ENCODE measurements at regions not wholly inside any gene's neighbourhood (a gene's known extent, or its start where the extent isn't known, plus 50 kb on each side); places are given as distances from the start of the nearest gene placed in this dataset.

DNA sequence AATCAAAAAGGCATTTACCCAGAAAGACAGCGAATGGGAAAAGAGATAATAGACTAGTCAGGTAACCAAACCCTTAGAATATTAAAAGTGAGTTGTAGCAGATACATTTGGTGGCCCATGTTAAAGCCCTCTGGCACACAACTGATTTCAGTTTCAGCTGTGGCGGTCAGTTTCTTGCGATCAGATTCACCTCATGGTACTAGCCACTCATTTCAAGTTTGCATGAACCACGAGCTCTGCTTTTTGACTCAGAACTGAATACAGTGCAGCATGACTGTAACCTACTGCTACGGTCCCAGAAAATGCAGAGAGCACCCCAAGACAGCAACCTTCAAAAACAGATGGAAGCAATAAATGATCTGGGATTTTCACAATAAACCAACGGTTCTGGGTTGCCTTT, 919.1 kb upstream of the PCDH10 start:
- POLR2A ChIA-PET, result no interaction called here

DNA sequence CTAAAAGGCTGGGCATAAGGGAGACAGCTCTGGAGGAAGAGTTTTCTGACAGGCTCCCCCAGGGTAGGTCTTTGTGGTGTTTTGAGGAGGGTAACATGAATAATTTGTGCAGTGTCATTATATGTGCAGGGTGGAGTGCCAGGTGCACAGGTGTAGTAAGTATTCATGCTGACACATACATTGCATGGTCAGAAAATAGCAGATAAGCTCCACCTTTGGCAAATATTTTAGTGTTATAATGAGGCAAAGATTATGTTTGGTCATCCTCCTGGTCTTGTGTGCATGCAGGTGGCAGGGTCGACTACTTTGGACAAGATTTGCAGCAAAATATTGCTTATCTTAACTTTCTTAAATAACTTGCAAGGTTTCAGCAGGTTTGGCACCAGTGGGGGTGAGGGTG, 910.4 kb upstream of the PCDH10 start:
- Mint-ChIP-seq H3K27me3 (no peaks in the 10 kb centered on the region), H3K27ac (no peak overlapping the region), H3K36me3 (no peaks in the 10 kb centered on the region), H3K9me3 (peaks cover 11 to 21% (median 12%) of the 10 kb centered on the region in 3 donors), H3K4me1 (no peaks in the 10 kb centered on the region), H3K4me3 (no peak overlapping the region)
- Histone ChIP-seq H3K9me3 (no peaks in the 10 kb centered on the region), H3K36me3 (ENCODE audit: control insufficient read depth in 2 of 2, extremely low read depth in 1 of 2, insufficient read depth in 1 of 2, low read length in 1 of 2) (no peaks in the 10 kb centered on the region), H3K27me3 (replicated peaks in 1 of 2; ENCODE audit: control insufficient read depth in 2 of 2, extremely low read depth in 1 of 2, insufficient read depth in 2 of 2, low read length in 1 of 2) (no peaks in the 10 kb centered on the region), H3K4me1 (ENCODE audit: control insufficient read depth in 1 of 2, extremely low read depth in 1 of 2, insufficient read depth in 2 of 2, low read length in 2 of 2) (no peaks in the 10 kb centered on the region), H3K27ac (ENCODE audit: low read length) (no peak overlapping the region), H3K4me3 (ENCODE audit: control insufficient read depth in 1 of 2, extremely low read depth in 1 of 2, low read length in 1 of 2) (no peak overlapping the region)
- CTCF ChIA-PET, result no interaction called here
- POLR2A ChIA-PET, result no interaction called here
- DNase-seq (no peak), ATAC-seq (replicated peaks in 1 of 4) (no peak)
- no CpG with 5 or more reads among the region's 1 CpG for WGBS (ENCODE audit: insufficient coverage)

More for the DNA sequence above, 919.1 kb upstream of the PCDH10 start:
- WGBS (ENCODE audit: insufficient coverage), result 82% methylated on average over 4 of the region's 6 CpGs
- H3K9me3 Mint-ChIP-seq, result peaks cover 6 to 15% (median 8%) of the 10 kb centered on the region in 3 donors
- H3K4me1 Mint-ChIP-seq, result no peaks in the 10 kb centered on the region
- Histone ChIP-seq H3K27ac (ENCODE audit: low read length) (no peak overlapping the region), H3K9me3 (no peaks in the 10 kb centered on the region), H3K4me1 (ENCODE audit: control insufficient read depth in 1 of 2, extremely low read depth in 1 of 2, insufficient read depth in 2 of 2, low read length in 2 of 2) (no peaks in the 10 kb centered on the region), H3K27me3 (replicated peaks in 1 of 2; ENCODE audit: control insufficient read depth in 2 of 2, extremely low read depth in 1 of 2, insufficient read depth in 2 of 2, low read length in 1 of 2) (no peaks in the 10 kb centered on the region), H3K4me3 (ENCODE audit: control insufficient read depth in 1 of 2, extremely low read depth in 1 of 2, low read length in 1 of 2) (no peak overlapping the region), H3K36me3 (ENCODE audit: control insufficient read depth in 2 of 2, extremely low read depth in 1 of 2, insufficient read depth in 1 of 2, low read length in 1 of 2) (no peaks in the 10 kb centered on the region)
- H3K27ac Mint-ChIP-seq, result no peak overlapping the region
- no peaks in the 10 kb centered on the region for H3K36me3 Mint-ChIP-seq
- CTCF ChIA-PET, result no interaction called here
- H3K27me3 Mint-ChIP-seq, result no peaks in the 10 kb centered on the region
- H3K4me3 Mint-ChIP-seq, result no peak overlapping the region
- DNase-seq (no peak), ATAC-seq (replicated peaks in 1 of 4) (no peak)

DNA sequence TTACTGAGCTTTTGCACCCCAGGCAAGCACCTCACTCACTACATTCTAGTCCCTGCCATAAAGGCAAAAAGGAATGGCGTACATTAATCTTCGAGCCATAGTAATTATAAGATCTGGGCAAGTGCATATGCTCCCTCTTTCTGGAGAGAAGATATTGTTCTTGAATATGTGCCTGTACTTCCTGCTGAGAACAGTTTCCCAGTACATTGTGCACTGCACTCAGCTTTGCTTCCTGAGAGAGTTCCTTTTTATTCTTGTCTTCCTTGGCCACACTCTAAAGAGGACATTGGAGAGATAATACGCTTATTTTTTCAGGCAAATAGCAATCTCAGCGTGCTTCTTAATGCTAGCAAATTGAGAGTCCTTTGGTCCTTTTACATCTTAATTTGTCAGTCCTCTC, 909.0 kb upstream of the PCDH10 start:
- Histone ChIP-seq H3K9me3 (no peaks in the 10 kb centered on the region), H3K4me1 (ENCODE audit: control insufficient read depth in 1 of 2, extremely low read depth in 1 of 2, insufficient read depth in 2 of 2, low read length in 2 of 2) (no peaks in the 10 kb centered on the region), H3K27ac (ENCODE audit: low read length) (no peak overlapping the region), H3K36me3 (ENCODE audit: control insufficient read depth in 2 of 2, extremely low read depth in 1 of 2, insufficient read depth in 1 of 2, low read length in 1 of 2) (no peaks in the 10 kb centered on the region), H3K27me3 (replicated peaks in 1 of 2; ENCODE audit: control insufficient read depth in 2 of 2, extremely low read depth in 1 of 2, insufficient read depth in 2 of 2, low read length in 1 of 2) (no peaks in the 10 kb centered on the region), H3K4me3 (ENCODE audit: control insufficient read depth in 1 of 2, extremely low read depth in 1 of 2, low read length in 1 of 2) (no peak overlapping the region)
- no CpG with 5 or more reads among the region's 4 CpGs for WGBS (ENCODE audit: insufficient coverage)
- Mint-ChIP-seq H3K36me3 (no peaks in the 10 kb centered on the region), H3K27ac (no peak overlapping the region), H3K27me3 (no peaks in the 10 kb centered on the region), H3K4me1 (no peaks in the 10 kb centered on the region), H3K9me3 (peaks cover 11 to 24% (median 12%) of the 10 kb centered on the region in 3 donors), H3K4me3 (no peak overlapping the region)
- ATAC-seq (replicated peaks in 1 of 4) (no peak), DNase-seq (no peak)
- ChIA-PET POLR2A (no interaction called here), CTCF (no interaction called here)

DNA sequence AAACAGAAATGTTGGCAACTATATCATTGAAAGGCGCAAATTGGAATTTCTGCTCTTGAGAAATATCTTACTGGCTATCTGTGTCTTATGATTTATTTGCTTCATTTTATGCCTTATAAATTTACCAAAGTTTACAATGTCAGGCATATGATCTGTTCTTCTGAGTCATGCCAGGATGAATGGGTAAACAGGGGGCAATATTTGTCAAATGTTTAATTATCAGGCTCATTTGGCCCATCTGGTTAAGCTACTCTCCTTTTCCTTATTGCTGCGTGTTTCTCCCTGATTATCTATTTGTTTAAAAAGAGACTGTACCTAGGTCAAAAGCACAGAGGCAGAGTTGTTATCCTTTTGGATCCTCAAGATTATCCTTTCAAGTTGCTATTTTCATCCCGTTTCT, 903.8 kb upstream of the PCDH10 start:
- no peaks in the 10 kb centered on the region for H3K36me3 ChIP-seq (ENCODE audit: control insufficient read depth in 2 of 2, extremely low read depth in 1 of 2, insufficient read depth in 1 of 2, low read length in 1 of 2)
- no peak overlapping the region for H3K4me3 ChIP-seq (ENCODE audit: control insufficient read depth in 1 of 2, extremely low read depth in 1 of 2, low read length in 1 of 2)
- ATAC-seq (replicated peaks in 1 of 4) (no peak), DNase-seq (no peak)
- Mint-ChIP-seq H3K4me1 (no peaks in the 10 kb centered on the region), H3K36me3 (no peaks in the 10 kb centered on the region), H3K27ac (no peak overlapping the region), H3K4me3 (no peak overlapping the region), H3K27me3 (no peaks in the 10 kb centered on the region), H3K9me3 (peaks cover 3 to 24% (median 8%) of the 10 kb centered on the region in 3 donors)
- no peaks in the 10 kb centered on the region for H3K27me3 ChIP-seq (replicated peaks in 1 of 2; ENCODE audit: control insufficient read depth in 2 of 2, extremely low read depth in 1 of 2, insufficient read depth in 2 of 2, low read length in 1 of 2)
- H3K4me1 ChIP-seq (ENCODE audit: control insufficient read depth in 1 of 2, extremely low read depth in 1 of 2, insufficient read depth in 2 of 2, low read length in 2 of 2), result no peaks in the 10 kb centered on the region
- H3K27ac ChIP-seq (ENCODE audit: low read length), result no peak overlapping the region
- CTCF ChIA-PET, result no interaction called here
- H3K9me3 ChIP-seq, result no peaks in the 10 kb centered on the region
- POLR2A ChIA-PET, result no interaction called here
- WGBS (ENCODE audit: insufficient coverage), result 60% methylated on average over 1 of the region's 3 CpGs

DNA sequence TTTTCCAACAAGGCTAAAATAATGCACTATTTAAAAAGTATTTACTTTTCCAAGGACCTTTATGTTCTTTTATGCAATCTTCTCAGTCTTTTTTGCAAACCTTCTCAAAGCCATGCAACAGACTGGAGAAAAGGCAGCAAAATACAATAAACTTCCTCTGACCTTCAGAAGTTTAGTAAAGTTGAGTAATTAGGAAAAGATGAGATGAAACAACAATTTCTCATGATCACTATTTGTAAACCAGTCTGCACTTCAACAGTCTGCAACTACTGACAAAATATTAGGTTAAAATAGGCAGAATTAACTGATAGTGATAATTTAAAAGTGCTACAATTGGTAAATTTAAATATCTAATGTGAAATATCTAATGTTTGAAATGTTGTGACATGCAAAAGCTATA, 884.9 kb upstream of the PCDH10 start:
- no peaks in the 10 kb centered on the region for H3K27me3 Mint-ChIP-seq
- Histone ChIP-seq H3K36me3 (ENCODE audit: control insufficient read depth in 2 of 2, extremely low read depth in 1 of 2, insufficient read depth in 1 of 2, low read length in 1 of 2) (no peaks in the 10 kb centered on the region), H3K4me3 (ENCODE audit: control insufficient read depth in 1 of 2, extremely low read depth in 1 of 2, low read length in 1 of 2) (no peak overlapping the region), H3K9me3 (no peaks in the 10 kb centered on the region), H3K27ac (ENCODE audit: low read length) (no peak overlapping the region), H3K4me1 (ENCODE audit: control insufficient read depth in 1 of 2, extremely low read depth in 1 of 2, insufficient read depth in 2 of 2, low read length in 2 of 2) (peaks cover 0 to 7% of the 10 kb centered on the region in 2 experiments), H3K27me3 (replicated peaks in 1 of 2; ENCODE audit: control insufficient read depth in 2 of 2, extremely low read depth in 1 of 2, insufficient read depth in 2 of 2, low read length in 1 of 2) (no peaks in the 10 kb centered on the region)
- H3K4me1 Mint-ChIP-seq, result no peaks in the 10 kb centered on the region
- no peaks in the 10 kb centered on the region for H3K36me3 Mint-ChIP-seq
- peaks cover 0 to 4% (median 3%) of the 10 kb centered on the region in 3 donors for H3K9me3 Mint-ChIP-seq
- H3K27ac Mint-ChIP-seq, result no peak overlapping the region
- no peak overlapping the region for H3K4me3 Mint-ChIP-seq
- DNase-seq (no peak), ATAC-seq (replicated peaks in 1 of 4) (no peak)
- ChIA-PET CTCF (no interaction called here), POLR2A (no interaction called here)

DNA sequence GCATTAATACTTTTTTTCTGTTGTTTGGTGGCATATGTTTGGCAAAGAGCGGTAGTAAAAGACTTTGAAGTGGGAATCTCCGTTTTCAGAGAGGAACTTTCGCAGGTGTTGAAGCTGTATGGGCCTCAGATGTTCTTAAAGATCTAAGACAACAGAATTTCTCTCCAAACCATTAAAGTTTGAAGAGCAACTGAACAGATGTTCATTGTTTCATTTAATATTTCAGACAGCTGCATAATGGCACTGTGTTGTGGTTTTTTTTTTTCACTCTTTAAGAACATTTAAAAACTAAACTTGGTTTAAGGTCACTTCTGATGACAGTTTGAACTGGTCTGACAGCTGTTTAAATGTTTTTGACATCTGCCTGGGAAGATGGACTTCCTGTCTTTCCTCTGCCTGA, 882.7 kb upstream of the PCDH10 start:
- Histone ChIP-seq H3K36me3 (ENCODE audit: control insufficient read depth in 2 of 2, extremely low read depth in 1 of 2, insufficient read depth in 1 of 2, low read length in 1 of 2) (no peaks in the 10 kb centered on the region), H3K4me1 (ENCODE audit: control insufficient read depth in 1 of 2, extremely low read depth in 1 of 2, insufficient read depth in 2 of 2, low read length in 2 of 2) (peaks cover 0 to 7% of the 10 kb centered on the region in 2 experiments), H3K27me3 (replicated peaks in 1 of 2; ENCODE audit: control insufficient read depth in 2 of 2, extremely low read depth in 1 of 2, insufficient read depth in 2 of 2, low read length in 1 of 2) (no peaks in the 10 kb centered on the region), H3K9me3 (no peaks in the 10 kb centered on the region), H3K27ac (ENCODE audit: low read length) (no peak overlapping the region), H3K4me3 (ENCODE audit: control insufficient read depth in 1 of 2, extremely low read depth in 1 of 2, low read length in 1 of 2) (no peak overlapping the region)
- ATAC-seq (replicated peaks in 1 of 4) (no peak), DNase-seq (no peak)
- CTCF ChIA-PET, result no interaction called here
- no peak overlapping the region for H3K4me3 Mint-ChIP-seq
- H3K36me3 Mint-ChIP-seq, result no peaks in the 10 kb centered on the region
- POLR2A ChIA-PET, result no interaction called here
- WGBS (ENCODE audit: insufficient coverage), result no CpG with 5 or more reads among the region's 3 CpGs
- no peak overlapping the region for H3K27ac Mint-ChIP-seq
- H3K4me1 Mint-ChIP-seq, result no peaks in the 10 kb centered on the region
- H3K9me3 Mint-ChIP-seq, result peaks cover 0 to 4% (median 3%) of the 10 kb centered on the region in 3 donors
- no peaks in the 10 kb centered on the region for H3K27me3 Mint-ChIP-seq

DNA sequence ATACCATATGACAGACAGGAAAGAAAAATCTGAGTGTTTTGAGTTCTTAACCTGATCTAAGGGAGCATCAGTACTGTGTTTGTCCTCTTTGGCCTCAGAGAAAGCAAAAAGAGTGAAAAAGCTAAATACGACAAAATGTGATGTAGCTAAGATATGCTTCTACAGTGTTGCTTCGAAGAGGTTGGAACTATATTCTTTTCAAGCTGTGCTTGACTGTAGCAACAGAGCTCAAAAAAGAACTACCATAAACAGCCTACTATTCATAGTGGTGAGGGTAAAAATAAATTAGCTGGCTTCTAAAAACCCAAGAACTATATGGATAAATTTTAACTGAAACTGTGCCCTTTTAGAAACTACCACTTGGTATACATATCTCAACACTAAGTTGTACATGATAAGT, 881.8 kb upstream of the PCDH10 start:
- WGBS (ENCODE audit: insufficient coverage), result no CpG with 5 or more reads among the region's 2 CpGs
- H3K27ac Mint-ChIP-seq, result no peak overlapping the region
- ATAC-seq (replicated peaks in 1 of 4) (no peak), DNase-seq (no peak)
- H3K9me3 Mint-ChIP-seq, result peaks cover 3 to 4% (median 4%) of the 10 kb centered on the region in 3 donors
- Histone ChIP-seq H3K27me3 (replicated peaks in 1 of 2; ENCODE audit: control insufficient read depth in 2 of 2, extremely low read depth in 1 of 2, insufficient read depth in 2 of 2, low read length in 1 of 2) (no peaks in the 10 kb centered on the region), H3K9me3 (no peaks in the 10 kb centered on the region), H3K4me3 (ENCODE audit: control insufficient read depth in 1 of 2, extremely low read depth in 1 of 2, low read length in 1 of 2) (no peak overlapping the region), H3K36me3 (ENCODE audit: control insufficient read depth in 2 of 2, extremely low read depth in 1 of 2, insufficient read depth in 1 of 2, low read length in 1 of 2) (no peaks in the 10 kb centered on the region), H3K27ac (ENCODE audit: low read length) (no peak overlapping the region), H3K4me1 (ENCODE audit: control insufficient read depth in 1 of 2, extremely low read depth in 1 of 2, insufficient read depth in 2 of 2, low read length in 2 of 2) (peaks cover 0 to 7% of the 10 kb centered on the region in 2 experiments)
- no peak overlapping the region for H3K4me3 Mint-ChIP-seq
- H3K36me3 Mint-ChIP-seq, result no peaks in the 10 kb centered on the region
- no peaks in the 10 kb centered on the region for H3K4me1 Mint-ChIP-seq
- no peaks in the 10 kb centered on the region for H3K27me3 Mint-ChIP-seq
- CTCF ChIA-PET, result no interaction called here
- POLR2A ChIA-PET, result interaction anchor here in 1 of 2 donors (0.6 kb wide), 1 partner anchor 34 kb away, joined by 3 read pairs; no protein-coding TSS in a partner anchor

Measured in T-cell (primary cell).